ENCODE measurements at regions not wholly inside any gene's neighbourhood (a gene's known extent, or its start where the extent isn't known, plus 50 kb on each side); places are given as distances from the start of the nearest gene placed in this dataset.

- in situ Hi-C loops (cut with MboI; ENCODE audit: low sequenced_read_pairs), result no loop called here
- intact Hi-C loops (cut with micrococcal nuclease), result no loop called here
- Histone ChIP-seq H3K18ac (ENCODE audit: low read depth, low read length) (no peak overlapping the region), H4K20me1 (ENCODE audit: insufficient read depth, low read length) (no peaks in the 10 kb centered on the region), H3K9me1 (ENCODE audit: insufficient read depth, low read length) (no peaks in the 10 kb centered on the region), H2BK15ac (ENCODE audit: low read depth, low read length) (no peak overlapping the region), H2AK9ac (replicated peaks; ENCODE audit: low read depth, low read length, poor library complexity) (no peak overlapping the region), H3K9ac (ENCODE audit: low read depth, low read length) (no peak overlapping the region), H3K36me3 (ENCODE audit: control insufficient read depth, insufficient read depth, low read length) (no peaks in the 10 kb centered on the region), H3K4me1 (ENCODE audit: control insufficient read depth, insufficient read depth, low read length) (no peaks in the 10 kb centered on the region), H2BK5ac (ENCODE audit: low read depth, low read length, poor library complexity, severe bottlenecking) (no peak overlapping the region), H3K14ac (replicated peaks; ENCODE audit: low read depth, low read length) (no peak overlapping the region), H3K4me2 (ENCODE audit: low read depth, low read length) (no peak overlapping the region), H3K9me3 (ENCODE audit: control insufficient read depth, insufficient read depth, low read length) (no peaks in the 10 kb centered on the region), H2AK5ac (ENCODE audit: low read depth, low read length) (no peak overlapping the region), H3K23ac (ENCODE audit: low read depth, low read length) (no peak overlapping the region), H4K8ac (ENCODE audit: low read depth in 2 of 2, low read length in 2 of 2) (no peak overlapping the region), H3K79me1 (ENCODE audit: low read depth in 1 of 2, low read length in 2 of 2) (no peaks in the 10 kb centered on the region), H2BK120ac (ENCODE audit: low read depth, low read length) (no peak overlapping the region), H2BK20ac (ENCODE audit: low read depth, low read length) (no peak overlapping the region), H4K5ac (ENCODE audit: low read depth, low read length) (no peak overlapping the region), H3K4me3 (ENCODE audit: insufficient read depth, low read depth, low read length) (no peak overlapping the region), H2AFZ (replicated peaks; ENCODE audit: low read length, poor library complexity) (no peak overlapping the region), H4K91ac (ENCODE audit: insufficient read depth, low read depth, low read length) (no peak overlapping the region), H3K4ac (ENCODE audit: low read depth, low read length) (no peak overlapping the region), H3K56ac (ENCODE audit: extremely low read depth, insufficient read depth, low read length) (no peak overlapping the region), H3K27me3 (ENCODE audit: control insufficient read depth, insufficient read depth, low read length) (no peaks in the 10 kb centered on the region), H3K27ac (ENCODE audit: insufficient read depth, low read length) (no peak overlapping the region)
- DNase-seq (no peak), ATAC-seq (ENCODE audit: low read depth) (no peak)
- dilution Hi-C loops (cut with HindIII; ENCODE audit: low sequenced_read_pairs, unreplicated experiment), result no loop called here
- no CpG with 5 or more reads among the region's 14 CpGs for WGBS, 2 experiments (ENCODE audit: extremely low coverage in 2 of 2, insufficient read length in 1 of 2)
- POLR2A ChIA-PET (ENCODE audit: unreplicated experiment), result no interaction called here
- no peak for TF ChIP-seq MXI1 (IDR thresholded peaks at IDR 0.05; ENCODE audit: borderline replicate concordance, low read depth, low read length)
- no peak for TF ChIP-seq ELK1 (IDR thresholded peaks at IDR 0.05; ENCODE audit: borderline replicate concordance, low read depth, low read length)
- no peak for TF ChIP-seq CHD1 (IDR thresholded peaks at IDR 0.05; ENCODE audit: low read depth, low read length)
- TF ChIP-seq RFX5 (IDR thresholded peaks at IDR 0.05; ENCODE audit: low read depth, low read length), result no peak
- no peak for TF ChIP-seq RCOR1 (IDR thresholded peaks at IDR 0.05; ENCODE audit: insufficient replicate concordance, low read length)
- TF ChIP-seq POLR2A (IDR thresholded peaks at IDR 0.05; ENCODE audit: low read depth, low read length), result no peak
- TF ChIP-seq SMC3 (IDR thresholded peaks at IDR 0.05; ENCODE audit: low read depth, low read length), result no peak
- TF ChIP-seq CEBPB (IDR thresholded peaks at IDR 0.05; ENCODE audit: low read depth, low read length), result no peak
- no peak for TF ChIP-seq MAFK (IDR thresholded peaks at IDR 0.05; ENCODE audit: low read depth, low read length)
- no peak for TF ChIP-seq RAD21 (IDR thresholded peaks at IDR 0.05; ENCODE audit: low read length)
- no peak for TF ChIP-seq NFE2L2 (IDR thresholded peaks at IDR 0.05; ENCODE audit: low read depth, low read length)
- no peak for TF ChIP-seq BHLHE40 (IDR thresholded peaks at IDR 0.05; ENCODE audit: low read depth, low read length)
- TF ChIP-seq USF2 (IDR thresholded peaks at IDR 0.05; ENCODE audit: low read depth, low read length), result no peak
- no peak for TF ChIP-seq FOS (IDR thresholded peaks at IDR 0.05; ENCODE audit: low read depth, low read length)
- no peak for TF ChIP-seq MAZ (IDR thresholded peaks at IDR 0.05; ENCODE audit: borderline replicate concordance, low read depth, low read length)
- no peak for TF ChIP-seq CTCF (conservative IDR thresholded peaks at IDR 0.05; ENCODE audit: low read depth, low read length)
- BruUV-seq (replicated peaks), result no TSS peak
- CTCF ChIA-PET, result no interaction called here
Observed at GRCh38 chr1:163692266-163692665, 370.5 kb downstream of the NUF2 start.

Data from IMR-90 (cell line).